Vagina (tissue), 2 donors: ENCODE measurements at regions not wholly inside any gene's neighbourhood (a gene's known extent, or its start where the extent isn't known, plus 50 kb on each side); places are given as distances from the start of the nearest gene placed in this dataset.

ENCODE experiments used
- POLR2A ChIP-seq, 2 donors: fragments of 450-650 bp; IDR thresholded peaks; one replicate each; pipeline ENCODE4 v1.6.1; 2017; ENCODE audit warnings: antibody characterized with exemption in 2 of 2, mild to moderate bottlenecking in 2 of 2, moderate library complexity in 2 of 2
- TF ChIP-seq, protein P1 (sequence below), 3 experiments: fragments of 450-650 bp in 2 of 3; fragments of 200-600 bp in 1 of 3; sonication (generic) in 1 of 3; IDR thresholded peaks; one replicate each; pipeline ENCODE4 v1.5.1; 2017 to 2019; ENCODE audit warnings: antibody characterized with exemption in 3 of 3, mild to moderate bottlenecking in 2 of 3, moderate library complexity in 2 of 3

GRCh38 chr13:73329355-73329754 lies 270.6 kb downstream of the KLF5 start:
- TF ChIP-seq POLR2A (IDR thresholded peaks at IDR 0.05), result no peak
- TF ChIP-seq, protein P1, sequence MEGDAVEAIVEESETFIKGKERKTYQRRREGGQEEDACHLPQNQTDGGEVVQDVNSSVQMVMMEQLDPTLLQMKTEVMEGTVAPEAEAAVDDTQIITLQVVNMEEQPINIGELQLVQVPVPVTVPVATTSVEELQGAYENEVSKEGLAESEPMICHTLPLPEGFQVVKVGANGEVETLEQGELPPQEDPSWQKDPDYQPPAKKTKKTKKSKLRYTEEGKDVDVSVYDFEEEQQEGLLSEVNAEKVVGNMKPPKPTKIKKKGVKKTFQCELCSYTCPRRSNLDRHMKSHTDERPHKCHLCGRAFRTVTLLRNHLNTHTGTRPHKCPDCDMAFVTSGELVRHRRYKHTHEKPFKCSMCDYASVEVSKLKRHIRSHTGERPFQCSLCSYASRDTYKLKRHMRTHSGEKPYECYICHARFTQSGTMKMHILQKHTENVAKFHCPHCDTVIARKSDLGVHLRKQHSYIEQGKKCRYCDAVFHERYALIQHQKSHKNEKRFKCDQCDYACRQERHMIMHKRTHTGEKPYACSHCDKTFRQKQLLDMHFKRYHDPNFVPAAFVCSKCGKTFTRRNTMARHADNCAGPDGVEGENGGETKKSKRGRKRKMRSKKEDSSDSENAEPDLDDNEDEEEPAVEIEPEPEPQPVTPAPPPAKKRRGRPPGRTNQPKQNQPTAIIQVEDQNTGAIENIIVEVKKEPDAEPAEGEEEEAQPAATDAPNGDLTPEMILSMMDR (IDR thresholded peaks at IDR 0.05), result no peak
